ENCODE measurements at regions not wholly inside any gene's neighbourhood (a gene's known extent, or its start where the extent isn't known, plus 50 kb on each side); places are given as distances from the start of the nearest gene placed in this dataset.

- TF ChIP-seq CTCF (IDR thresholded peaks at IDR 0.05; ENCODE audit: borderline replicate concordance, extremely low read depth, low read length, poor library complexity, severe bottlenecking) (no peak), EZH2 (IDR thresholded peaks at IDR 0.05; ENCODE audit: borderline replicate concordance, low read depth, low read length, severe bottlenecking) (no peak)
Observed at GRCh38 chr15:87348746-87349145, 907.8 kb downstream of the NTRK3 start.
